Neuronal stem cell (in vitro differentiated cells): ENCODE measurements at regions not wholly inside any gene's neighbourhood (a gene's known extent, or its start where the extent isn't known, plus 50 kb on each side); places are given as distances from the start of the nearest gene placed in this dataset.
"Not testable (repeated sequence)": the region's sequence is repeated elsewhere in the genome, so short reads cannot be mapped to it uniquely, and the experiment has no call there.

Source experiments
- DNase-seq: peaks from one replicate; pipeline ENCODE4 v3.0.0-alpha.2; 2013; ENCODE audit warnings: low spot score
- H2AFZ ChIP-seq: one replicate; pipeline ENCODE4 v1.6.1; 2013; ENCODE audit warnings: mild to moderate bottlenecking, low read length, inconsistent platforms
- H2AK5ac ChIP-seq: 2 replicates; pipeline ENCODE4 v1.6.1; 2013; ENCODE audit warnings: low read depth, mild to moderate bottlenecking, inconsistent platforms, low read length, moderate library complexity, mixed read lengths
- H2BK120ac ChIP-seq: 2 replicates; pipeline ENCODE4 v1.6.1; 2013; ENCODE audit warnings: low read depth, mild to moderate bottlenecking, inconsistent platforms, low read length, moderate library complexity, mixed read lengths
- H2BK12ac ChIP-seq: one replicate; pipeline ENCODE4 v1.6.1; 2013; ENCODE audit warnings: low read length, inconsistent platforms
- H2BK15ac ChIP-seq: 2 replicates; pipeline ENCODE4 v1.6.1; 2013; ENCODE audit warnings: mild to moderate bottlenecking, low read length, inconsistent platforms, mixed read lengths
- H2BK5ac ChIP-seq: one replicate; pipeline ENCODE4 v1.6.1; 2013; ENCODE audit warnings: inconsistent platforms, mild to moderate bottlenecking, low read length, moderate library complexity
- H3K14ac ChIP-seq: one replicate; pipeline ENCODE4 v1.6.1; 2013; ENCODE audit warnings: low read length, inconsistent platforms
- H3K18ac ChIP-seq: 2 replicates; pipeline ENCODE4 v1.6.1; 2013; ENCODE audit warnings: low read length, inconsistent platforms
- H3K23ac ChIP-seq: 2 replicates; pipeline ENCODE4 v1.6.1; 2013; ENCODE audit warnings: low read depth, mild to moderate bottlenecking, mixed read lengths, low read length, inconsistent platforms; ENCODE audit not compliant: poor library complexity
- H3K27ac ChIP-seq: replicated peaks from 3 replicates; pipeline ENCODE4 v1.5.1; 2013; ENCODE audit warnings: low read length, inconsistent platforms
- H3K27me3 ChIP-seq, 3 experiments: 2 replicates each; pipeline ENCODE4 v1.6.1; 2013; ENCODE audit warnings: low read length in 3 of 3, mild to moderate bottlenecking in 2 of 3, inconsistent platforms in 1 of 3, low read depth in 1 of 3, mixed read lengths in 1 of 3, moderate library complexity in 1 of 3; ENCODE audit not compliant: control insufficient read depth in 3 of 3, insufficient read depth in 3 of 3
- H3K36me3 ChIP-seq, 2 donors: replicated peaks in 1 of 2; 2 replicates each; pipeline ENCODE4 v1.6.1; 2013; ENCODE audit warnings: low read length in 2 of 2; ENCODE audit not compliant: control insufficient read depth in 2 of 2, insufficient read depth in 2 of 2
- H3K4ac ChIP-seq: 2 replicates; pipeline ENCODE4 v1.6.1; 2013; ENCODE audit warnings: inconsistent platforms, mild to moderate bottlenecking, low read length, moderate library complexity
- H3K4me1 ChIP-seq, 2 donors: 1 replicate in 1 of 2; 2 replicates in 1 of 2; pipeline ENCODE4 v1.6.1; 2013; ENCODE audit warnings: low read length in 2 of 2, low read depth in 1 of 2; ENCODE audit not compliant: control insufficient read depth in 2 of 2, insufficient read depth in 1 of 2
- H3K4me2 ChIP-seq: one replicate; pipeline ENCODE4 v1.6.1; 2013; ENCODE audit warnings: mild to moderate bottlenecking, low read length, inconsistent platforms; ENCODE audit not compliant: insufficient read depth, poor library complexity, severe bottlenecking
- H3K4me3 ChIP-seq, 2 donors: 2 replicates each; pipeline ENCODE4 v1.5.1; 2013; ENCODE audit warnings: low read length in 2 of 2, mild to moderate bottlenecking in 2 of 2, inconsistent platforms in 1 of 2, moderate library complexity in 1 of 2
- H3K79me1 ChIP-seq: one replicate; pipeline ENCODE4 v1.6.1; 2013; ENCODE audit warnings: low read depth, mild to moderate bottlenecking, inconsistent platforms, low read length, moderate library complexity
- H3K9ac ChIP-seq: one replicate; pipeline ENCODE4 v1.6.1; 2013; ENCODE audit warnings: mild to moderate bottlenecking, low read depth, low read length, inconsistent platforms; ENCODE audit not compliant: poor library complexity
- H3K9me3 ChIP-seq, 2 donors: replicated peaks in 1 of 2; 2 replicates each; pipeline versions ENCODE3 to v1.6.1; 2013; ENCODE audit warnings: low read length in 2 of 2, mild to moderate bottlenecking in 2 of 2, inconsistent platforms in 1 of 2, low read depth in 1 of 2, mixed read lengths in 1 of 2, moderate library complexity in 1 of 2; ENCODE audit not compliant: control insufficient read depth in 2 of 2, insufficient read depth in 1 of 2
- H4K8ac ChIP-seq: one replicate; pipeline ENCODE4 v1.6.1; 2013; ENCODE audit warnings: low read depth, mild to moderate bottlenecking, inconsistent platforms, low read length, moderate library complexity
- H4K91ac ChIP-seq: one replicate; pipeline ENCODE4 v1.6.1; 2013; ENCODE audit warnings: low read length, low read depth, mild to moderate bottlenecking, inconsistent platforms; ENCODE audit not compliant: poor library complexity
- WGBS, 2 donors: extraction: QIAGEN DNeasy Blood & Tissue Kit; methylation state at CpG; one replicate each; pipeline ENCODE4 v1.1.7; 2013; ENCODE audit warnings: missing lambda C conversion rate in 2 of 2, mixed read lengths in 1 of 2; ENCODE audit not compliant: insufficient read length in 2 of 2, insufficient replicate concordance in 1 of 2; ENCODE audit errors: extremely low coverage in 2 of 2; 5-methylcytosine and 5-hydroxymethylcytosine counted together

DNA sequence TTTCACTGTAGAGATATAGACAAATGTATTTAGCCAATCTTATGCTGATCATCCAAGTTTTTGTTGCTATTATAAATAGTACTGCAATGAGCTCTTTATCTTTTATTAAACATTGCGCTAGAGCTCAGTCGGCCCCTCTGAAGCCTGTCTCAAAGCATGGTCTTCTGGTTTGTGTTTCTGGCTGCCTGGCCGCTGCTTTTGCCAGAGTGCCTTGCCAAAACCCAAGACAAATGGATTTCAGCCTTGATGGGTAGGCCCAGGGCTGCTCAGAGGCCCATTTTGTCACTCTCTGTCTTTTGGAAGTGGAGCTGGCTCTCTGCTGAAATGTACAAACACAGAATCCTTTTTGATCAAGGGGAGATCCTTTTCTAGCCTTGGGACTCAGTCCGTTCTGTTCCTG lies 102.9 kb upstream of the KCNG1 start:
- WGBS, 2 donors: no CpG with 5 or more reads among the region's 4 CpGs
- Histone ChIP-seq H3K4ac (no peak overlapping the region), H3K9ac (no peak overlapping the region), H3K79me1 (no peaks in the 10 kb centered on the region), H3K23ac (no peak overlapping the region), H4K91ac (no peak overlapping the region), H2AK5ac (no peak overlapping the region), H3K9me3 (no peaks in the 10 kb centered on the region), H3K27ac (no peak overlapping the region), H2BK15ac (no peak overlapping the region), H3K27me3 (peaks cover 0 to 22% (median 0%) of the 10 kb centered on the region in 3 experiments), H3K4me3 (no peak overlapping the region), H2BK120ac (no peak overlapping the region), H3K36me3 (no peaks in the 10 kb centered on the region), H3K14ac (no peak overlapping the region), H2BK5ac (no peak overlapping the region), H4K8ac (no peak overlapping the region), H3K4me2 (no peak overlapping the region), H2BK12ac (no peak overlapping the region), H3K4me1 (peaks cover 5 to 6% of the 10 kb centered on the region in 2 donors), H3K18ac (no peak overlapping the region), H2AFZ (peak overlapping the region; percentile 45)
- DNase-seq: no peak

DNA sequence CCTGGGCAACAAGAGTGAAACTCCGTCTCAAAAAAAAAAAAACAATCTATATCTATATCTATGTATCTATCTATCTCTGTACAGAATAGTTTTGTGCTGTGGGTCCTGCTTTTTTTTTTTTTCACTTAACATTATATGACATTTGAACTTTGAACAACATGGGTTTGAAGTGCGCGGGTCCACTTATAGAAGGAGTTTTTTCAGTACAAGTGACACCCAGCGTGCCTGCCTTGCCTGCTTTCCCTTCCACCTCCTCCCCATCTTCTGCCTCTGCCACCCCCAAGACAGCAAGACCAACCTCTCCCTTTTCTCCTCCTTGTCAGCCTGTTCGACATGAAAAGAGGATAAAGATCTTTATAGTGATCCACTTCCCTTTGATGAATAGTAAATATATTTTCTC lies 102.2 kb upstream of the KCNG1 start:
- Histone ChIP-seq H3K4me2 (no peak overlapping the region), H3K79me1 (no peaks in the 10 kb centered on the region), H3K23ac (no peak overlapping the region), H3K27ac (no peak overlapping the region), H3K4me3 (no peak overlapping the region), H2AK5ac (no peak overlapping the region), H4K8ac (no peak overlapping the region), H3K14ac (no peak overlapping the region), H3K36me3 (no peaks in the 10 kb centered on the region), H3K27me3 (peaks cover 0 to 22% (median 0%) of the 10 kb centered on the region in 3 experiments), H2BK120ac (no peak overlapping the region), H2BK5ac (no peak overlapping the region), H3K4ac (no peak overlapping the region), H3K4me1 (peaks cover 5 to 6% of the 10 kb centered on the region in 2 donors), H3K9ac (no peak overlapping the region), H2BK12ac (no peak overlapping the region), H2AFZ (no peak overlapping the region), H4K91ac (no peak overlapping the region), H3K18ac (no peak overlapping the region), H2BK15ac (no peak overlapping the region), H3K9me3 (no peaks in the 10 kb centered on the region)
- DNase-seq: no peak
- no CpG with 5 or more reads among the region's 5 CpGs for WGBS, 2 donors

DNA sequence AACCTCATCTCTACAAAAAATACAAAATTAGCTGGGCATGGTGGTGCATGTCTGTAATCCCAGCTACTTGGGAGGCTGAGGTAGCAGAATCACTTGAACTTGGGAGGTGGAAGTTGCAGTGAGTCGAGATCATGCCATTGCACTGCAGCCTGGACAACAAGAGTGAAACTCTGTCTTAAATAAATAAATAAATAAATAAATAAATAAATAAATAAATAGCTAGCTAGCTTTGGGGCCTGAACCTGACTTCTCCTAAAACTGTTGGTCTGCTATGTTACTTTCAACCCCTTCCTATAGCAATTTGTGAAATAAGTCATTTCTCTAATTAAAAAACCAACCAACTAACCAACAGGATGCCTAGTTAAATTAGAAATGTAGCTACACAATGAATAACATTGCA lies 101.0 kb upstream of the KCNG1 start:
- not testable (repeated sequence) for DNase-seq, H4K8ac ChIP-seq

DNA sequence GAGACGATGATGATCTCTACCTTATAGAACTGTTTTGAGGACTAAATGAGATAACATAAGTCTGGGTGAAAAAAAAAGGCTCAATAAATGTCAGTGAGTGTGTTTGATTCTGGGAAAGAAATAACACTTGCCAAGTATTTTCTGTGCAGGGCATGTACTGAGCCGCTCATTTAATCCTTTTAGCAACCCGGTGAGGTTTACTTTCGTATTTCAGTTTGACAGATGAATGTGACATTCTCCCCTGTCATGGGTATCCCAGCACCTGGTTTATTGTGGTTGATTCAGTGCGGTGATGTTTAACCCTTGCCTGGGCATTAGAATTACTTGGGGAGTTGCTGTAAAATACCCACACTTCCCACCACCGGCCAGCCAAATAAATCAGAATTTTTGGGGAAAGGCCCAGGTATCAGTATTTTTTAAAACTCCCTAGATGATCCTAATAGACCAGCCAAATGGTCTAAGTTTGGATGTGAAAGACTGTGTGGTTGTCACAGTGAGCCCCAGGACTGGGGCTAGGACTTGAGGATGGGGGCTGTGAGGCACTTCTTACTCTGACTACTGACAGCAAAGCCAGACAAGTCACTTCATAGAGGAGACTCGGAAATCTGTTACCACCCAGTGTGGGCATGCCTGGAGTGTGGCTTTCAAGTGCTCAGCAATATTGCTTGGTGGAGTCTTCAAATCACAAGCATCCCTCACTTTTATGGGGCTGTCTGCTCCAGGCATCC lies 100.2 kb upstream of the KCNG1 start:
- H3K23ac ChIP-seq: no peak overlapping the region
- H3K4me2 ChIP-seq: no peak overlapping the region
- H3K9ac ChIP-seq: no peak overlapping the region
- H3K4me3 ChIP-seq: no peak overlapping the region
- H3K27me3 ChIP-seq: peaks cover 0 to 25% (median 0%) of the 10 kb centered on the region in 3 experiments
- no peak overlapping the region for H4K8ac ChIP-seq
- no peak overlapping the region for H3K18ac ChIP-seq
- H2BK5ac ChIP-seq: no peak overlapping the region
- no peak for DNase-seq
- H3K4me1 ChIP-seq: peaks cover 6 to 9% of the 10 kb centered on the region in 2 donors
- WGBS, 2 donors: no CpG with 5 or more reads among the region's 7 CpGs
- no peak overlapping the region for H3K4ac ChIP-seq
- H3K14ac ChIP-seq: no peak overlapping the region
- no peaks in the 10 kb centered on the region for H3K79me1 ChIP-seq
- H3K9me3 ChIP-seq: no peaks in the 10 kb centered on the region
- H2AK5ac ChIP-seq: no peak overlapping the region
- no peak overlapping the region for H2AFZ ChIP-seq
- H2BK12ac ChIP-seq: no peak overlapping the region
- no peak overlapping the region for H3K27ac ChIP-seq
- H4K91ac ChIP-seq: no peak overlapping the region
- no peak overlapping the region for H2BK15ac ChIP-seq
- H3K36me3 ChIP-seq: no peaks in the 10 kb centered on the region
- no peak overlapping the region for H2BK120ac ChIP-seq

More for the DNA sequence above, 101.0 kb upstream of the KCNG1 start:
- H3K27ac ChIP-seq, H2BK12ac ChIP-seq, H2BK120ac ChIP-seq, H3K9ac ChIP-seq, H3K79me1 ChIP-seq, H3K9me3 ChIP-seq, H3K4ac ChIP-seq, H3K14ac ChIP-seq, H2BK5ac ChIP-seq, H2AK5ac ChIP-seq, H3K18ac ChIP-seq, H3K4me1 ChIP-seq, H3K4me2 ChIP-seq, H3K36me3 ChIP-seq, H3K23ac ChIP-seq, H2BK15ac ChIP-seq, H4K91ac ChIP-seq, H2AFZ ChIP-seq, H3K4me3 ChIP-seq: not testable (repeated sequence)
- peaks cover 0 to 25% (median 0%) of the 10 kb centered on the region in 3 experiments for H3K27me3 ChIP-seq
- WGBS, 2 donors: no CpG with 5 or more reads among the region's 1 CpG
